Esophagus muscularis mucosa (tissue), 4 donors: ENCODE measurements at regions not wholly inside any gene's neighbourhood (a gene's known extent, or its start where the extent isn't known, plus 50 kb on each side); places are given as distances from the start of the nearest gene placed in this dataset.

Experiments used
- EP300 ChIP-seq: sonication (generic); formaldehyde crosslinking; IDR thresholded peaks from one replicate; pipeline ENCODE4 v1.6.1; 2017; ENCODE audit warnings: antibody characterized with exemption
- POLR2A ChIP-seq: fragments of 450-650 bp; IDR thresholded peaks from one replicate; pipeline ENCODE4 v1.6.1; 2017; ENCODE audit warnings: antibody characterized with exemption, moderate library complexity, mild to moderate bottlenecking, low read depth
- POLR2AphosphoS5 ChIP-seq, 2 donors: sonication (generic); formaldehyde crosslinking; IDR thresholded peaks; one replicate each; pipeline ENCODE4 v1.6.1; 2017; ENCODE audit warnings: antibody characterized with exemption in 2 of 2
- TF ChIP-seq, protein P1 (sequence below), 3 experiments: fragments of 200-600 bp in 2 of 3; fragments of 450-650 bp in 1 of 3; sonication (generic) in 2 of 3; IDR thresholded peaks; one replicate each; pipeline ENCODE4 v1.5.1; 2017 to 2019; ENCODE audit warnings: antibody characterized with exemption in 3 of 3, mild to moderate bottlenecking in 2 of 3, moderate library complexity in 1 of 3

- TF ChIP-seq, protein P1, sequence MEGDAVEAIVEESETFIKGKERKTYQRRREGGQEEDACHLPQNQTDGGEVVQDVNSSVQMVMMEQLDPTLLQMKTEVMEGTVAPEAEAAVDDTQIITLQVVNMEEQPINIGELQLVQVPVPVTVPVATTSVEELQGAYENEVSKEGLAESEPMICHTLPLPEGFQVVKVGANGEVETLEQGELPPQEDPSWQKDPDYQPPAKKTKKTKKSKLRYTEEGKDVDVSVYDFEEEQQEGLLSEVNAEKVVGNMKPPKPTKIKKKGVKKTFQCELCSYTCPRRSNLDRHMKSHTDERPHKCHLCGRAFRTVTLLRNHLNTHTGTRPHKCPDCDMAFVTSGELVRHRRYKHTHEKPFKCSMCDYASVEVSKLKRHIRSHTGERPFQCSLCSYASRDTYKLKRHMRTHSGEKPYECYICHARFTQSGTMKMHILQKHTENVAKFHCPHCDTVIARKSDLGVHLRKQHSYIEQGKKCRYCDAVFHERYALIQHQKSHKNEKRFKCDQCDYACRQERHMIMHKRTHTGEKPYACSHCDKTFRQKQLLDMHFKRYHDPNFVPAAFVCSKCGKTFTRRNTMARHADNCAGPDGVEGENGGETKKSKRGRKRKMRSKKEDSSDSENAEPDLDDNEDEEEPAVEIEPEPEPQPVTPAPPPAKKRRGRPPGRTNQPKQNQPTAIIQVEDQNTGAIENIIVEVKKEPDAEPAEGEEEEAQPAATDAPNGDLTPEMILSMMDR (IDR thresholded peaks at IDR 0.05): no peak
- TF ChIP-seq EP300: no peak
- no peak for TF ChIP-seq POLR2A
- TF ChIP-seq POLR2AphosphoS5 (IDR thresholded peaks at IDR 0.05): peak in 1 of 2 donors; percentile 34
Measured at GRCh38 chr22:46072110-46072881, 78.0 kb upstream of the PPARA start.
